Myocyte (in vitro differentiated cells): ENCODE measurements at regions not wholly inside any gene's neighbourhood (a gene's known extent, or its start where the extent isn't known, plus 50 kb on each side); places are given as distances from the start of the nearest gene placed in this dataset.
"Not testable (repeated sequence)": the region's sequence is repeated elsewhere in the genome, so short reads cannot be mapped to it uniquely, and the experiment has no call there.

Source experiments
- DNase-seq: peaks from one replicate; pipeline ENCODE4 v3.0.0-alpha.2; 2012; ENCODE audit warnings: low read depth

GRCh38 chr1:118302145-118302544 lies 117.1 kb upstream of the SPAG17 start:
- peak; percentile 86 for DNase-seq

- DNase-seq, result peak; percentile 72
These were observed 115.8 kb upstream of the SPAG17 start for GRCh38 chr1:118300808-118301207.

DNA sequence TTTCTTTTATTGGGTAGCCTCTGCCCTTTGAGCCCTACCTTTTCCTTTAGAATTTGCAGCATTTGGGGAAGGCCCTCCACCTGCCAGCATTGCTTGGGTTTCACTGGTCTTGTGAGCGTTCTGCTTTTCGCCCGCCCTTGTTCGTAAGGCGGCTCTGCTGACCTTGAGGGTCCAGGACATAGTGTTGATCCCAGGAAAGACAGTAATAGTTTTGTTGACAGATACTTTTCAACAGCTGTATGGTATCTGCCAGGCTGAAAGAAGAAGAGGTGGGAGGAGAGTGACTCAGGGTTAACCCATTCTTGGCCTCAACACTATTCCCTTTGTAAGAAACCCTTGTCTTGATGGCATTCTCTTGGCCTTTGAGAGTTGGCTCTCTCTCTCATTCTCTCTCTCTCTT lies 113.4 kb upstream of the SPAG17 start:
- peak; percentile 90 for DNase-seq

DNA sequence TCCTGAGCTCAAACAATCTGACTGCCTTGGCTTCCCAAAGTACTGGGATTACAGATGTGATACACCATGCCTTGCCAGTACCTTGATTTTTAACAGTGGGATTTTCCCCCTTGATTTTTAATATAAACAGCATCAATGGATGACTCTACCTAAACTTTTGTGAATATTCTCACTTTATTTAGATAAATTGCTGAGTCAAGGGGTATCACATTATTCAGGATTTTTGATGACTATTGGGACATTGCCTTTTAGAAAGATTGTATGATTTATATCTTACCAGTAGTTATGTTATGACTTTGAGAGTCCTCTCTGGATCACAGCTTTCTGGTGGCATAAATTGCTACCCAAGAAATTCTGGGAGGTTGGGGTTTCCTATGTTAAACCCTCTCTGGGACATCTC lies 112.5 kb upstream of the SPAG17 start:
- no peak for DNase-seq

GRCh38 chr1:118294875-118295642 lies 110.0 kb upstream of the SPAG17 start:
- peak; percentile 20 for DNase-seq

DNA sequence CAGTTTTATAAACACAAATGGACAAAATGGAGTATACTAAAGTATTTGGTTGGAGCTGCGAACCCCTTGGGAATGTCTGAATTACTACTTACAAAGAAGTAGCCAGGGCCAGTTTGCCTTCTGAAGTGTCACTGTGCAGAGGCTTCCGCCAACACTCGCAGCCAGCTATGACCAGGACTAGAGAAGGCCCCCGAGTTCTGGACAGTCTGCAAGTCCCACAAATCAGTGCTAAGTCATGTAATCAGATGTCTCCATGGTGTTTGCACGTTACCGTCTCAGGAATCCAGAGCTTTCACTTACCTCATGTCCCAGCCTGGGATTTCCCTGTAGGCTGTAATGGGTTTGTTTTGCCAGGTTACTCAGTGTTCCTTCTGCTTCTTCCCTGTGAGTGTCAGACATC lies 106.6 kb upstream of the SPAG17 start:
- DNase-seq, result no peak

GRCh38 chr1:118290571-118290970 lies 105.5 kb upstream of the SPAG17 start:
- peak; percentile 68 for DNase-seq

GRCh38 chr1:118290046-118290445 lies 105.0 kb upstream of the SPAG17 start:
- peak; percentile 57 for DNase-seq

GRCh38 chr1:118280656-118281055 lies 95.6 kb upstream of the SPAG17 start:
- DNase-seq, result not testable (repeated sequence)

GRCh38 chr1:118275472-118276115 lies 90.6 kb upstream of the SPAG17 start:
- DNase-seq, result no peak

DNA sequence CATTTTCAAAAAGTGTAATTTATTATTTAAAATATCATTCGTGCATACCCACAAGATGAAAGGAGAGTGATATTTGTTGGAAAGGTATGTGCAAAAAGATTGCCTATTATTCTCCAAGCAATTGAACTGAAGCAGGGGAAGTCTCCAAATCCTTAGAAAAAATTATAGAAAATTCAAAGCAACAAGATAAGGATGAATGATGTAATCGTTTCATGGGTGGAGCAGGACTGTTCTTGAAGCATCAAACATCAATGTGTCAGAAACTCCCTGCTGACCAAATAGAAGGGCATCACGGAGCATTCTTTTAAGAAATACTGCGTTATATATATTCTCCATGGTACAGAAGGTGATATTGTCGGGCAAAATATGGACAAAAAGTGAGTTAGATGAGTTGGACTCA lies 87.9 kb upstream of the SPAG17 start:
- no peak for DNase-seq

DNA sequence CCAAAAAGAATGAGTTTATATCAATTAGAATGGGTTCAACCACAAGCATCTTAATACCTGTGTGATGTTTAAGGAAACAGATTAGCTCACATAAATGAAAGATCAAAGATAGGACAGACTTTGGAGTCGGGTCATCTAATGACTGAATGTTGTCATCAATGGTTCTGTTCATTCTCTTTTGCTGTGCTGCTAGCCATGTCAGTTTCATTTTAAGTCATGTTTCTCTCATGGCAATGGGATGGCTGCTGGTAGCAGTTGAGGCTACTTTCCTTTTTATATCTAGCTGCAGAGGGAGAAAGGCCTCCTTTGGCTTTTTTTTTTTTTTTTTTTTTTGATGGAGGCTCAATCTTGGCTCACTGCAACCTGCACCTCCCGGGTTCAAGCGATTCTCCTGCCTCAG lies 86.9 kb upstream of the SPAG17 start:
- no peak for DNase-seq

DNA sequence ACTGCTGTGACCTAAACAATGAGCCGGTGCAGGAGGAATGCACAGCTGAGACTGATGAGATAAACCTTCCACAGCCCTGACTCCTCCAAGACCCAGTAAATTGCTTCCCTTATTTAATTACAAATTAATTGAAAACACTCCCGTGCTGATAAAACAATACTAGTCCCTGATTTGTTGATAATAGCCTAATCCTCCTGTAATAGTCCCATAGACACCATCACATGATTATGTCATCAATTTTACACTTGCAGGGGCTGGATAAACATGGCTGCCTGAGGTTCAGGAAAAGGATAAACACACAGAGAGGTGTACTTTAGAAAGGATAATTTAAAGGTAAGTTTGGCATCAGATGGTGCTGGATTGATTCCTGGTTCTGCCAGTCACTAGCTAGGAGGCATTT lies 84.6 kb upstream of the SPAG17 start:
- no peak for DNase-seq

DNA sequence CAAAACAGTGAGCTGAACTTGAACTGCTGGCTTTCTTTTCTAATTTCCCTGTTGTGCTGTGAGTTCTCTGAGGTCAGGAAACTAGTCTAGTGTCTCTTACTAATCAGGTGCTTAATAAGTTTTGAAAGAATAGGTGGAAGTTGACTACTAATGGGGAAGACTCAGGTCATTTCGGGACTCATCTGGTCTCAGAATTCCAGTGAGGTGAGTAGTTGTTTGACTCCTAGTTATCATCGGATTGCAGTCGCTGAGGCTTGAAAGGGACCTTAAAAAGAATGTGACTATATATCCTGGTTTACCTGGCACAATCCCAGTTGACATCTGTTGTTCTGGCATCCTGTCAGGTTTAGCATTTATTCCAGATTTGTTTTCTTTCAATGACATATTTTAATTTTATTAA lies 81.4 kb upstream of the SPAG17 start:
- no peak for DNase-seq

DNA sequence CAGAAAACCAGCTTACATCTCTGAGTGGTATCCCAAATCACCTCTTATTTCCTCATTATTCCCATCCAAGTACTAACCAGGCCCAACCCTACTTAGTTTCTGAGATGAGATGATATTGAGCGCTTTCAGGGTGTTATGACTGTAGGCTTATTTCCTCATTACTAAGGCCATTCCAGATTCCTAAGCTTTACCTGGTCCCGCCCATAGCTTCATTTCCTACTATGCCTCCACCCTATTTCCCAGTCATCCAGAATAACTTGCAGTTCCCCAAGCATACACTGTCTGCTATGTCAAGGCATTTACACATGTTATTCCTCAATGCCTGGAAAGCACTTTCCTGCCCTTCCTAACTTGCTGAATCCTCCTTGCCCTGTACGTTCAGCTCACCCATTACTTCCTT lies 79.3 kb upstream of the SPAG17 start:
- DNase-seq, result no peak

DNA sequence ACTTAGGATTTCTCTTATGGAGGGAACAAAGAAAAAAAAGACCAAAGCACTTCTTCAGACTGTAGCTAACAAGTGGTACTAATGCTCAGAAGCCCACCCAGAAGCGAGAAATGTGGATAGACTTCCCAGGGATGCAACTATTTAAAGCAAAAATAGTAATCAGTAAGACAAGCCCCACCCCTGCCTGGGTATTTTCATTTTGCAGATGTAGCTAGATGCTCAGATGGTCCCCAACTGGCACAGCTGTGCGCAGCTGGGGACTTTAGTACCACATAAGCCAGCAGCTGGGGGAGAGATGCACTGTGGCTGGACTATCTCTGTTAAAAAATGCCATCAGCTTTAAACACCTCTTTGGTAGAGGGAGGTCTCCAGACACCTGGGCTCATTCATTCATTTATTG lies 77.8 kb upstream of the SPAG17 start:
- no peak for DNase-seq

GRCh38 chr1:118258975-118259374 lies 73.9 kb upstream of the SPAG17 start:
- DNase-seq, result no peak

- no peak for DNase-seq
These were observed 72.9 kb upstream of the SPAG17 start for GRCh38 chr1:118257946-118258345.

GRCh38 chr1:118254491-118255425 lies 69.7 kb upstream of the SPAG17 start:
- peak; percentile 17 for DNase-seq

- peak; percentile 3 for DNase-seq
These were observed 69.0 kb upstream of the SPAG17 start for GRCh38 chr1:118254001-118254400.

DNA sequence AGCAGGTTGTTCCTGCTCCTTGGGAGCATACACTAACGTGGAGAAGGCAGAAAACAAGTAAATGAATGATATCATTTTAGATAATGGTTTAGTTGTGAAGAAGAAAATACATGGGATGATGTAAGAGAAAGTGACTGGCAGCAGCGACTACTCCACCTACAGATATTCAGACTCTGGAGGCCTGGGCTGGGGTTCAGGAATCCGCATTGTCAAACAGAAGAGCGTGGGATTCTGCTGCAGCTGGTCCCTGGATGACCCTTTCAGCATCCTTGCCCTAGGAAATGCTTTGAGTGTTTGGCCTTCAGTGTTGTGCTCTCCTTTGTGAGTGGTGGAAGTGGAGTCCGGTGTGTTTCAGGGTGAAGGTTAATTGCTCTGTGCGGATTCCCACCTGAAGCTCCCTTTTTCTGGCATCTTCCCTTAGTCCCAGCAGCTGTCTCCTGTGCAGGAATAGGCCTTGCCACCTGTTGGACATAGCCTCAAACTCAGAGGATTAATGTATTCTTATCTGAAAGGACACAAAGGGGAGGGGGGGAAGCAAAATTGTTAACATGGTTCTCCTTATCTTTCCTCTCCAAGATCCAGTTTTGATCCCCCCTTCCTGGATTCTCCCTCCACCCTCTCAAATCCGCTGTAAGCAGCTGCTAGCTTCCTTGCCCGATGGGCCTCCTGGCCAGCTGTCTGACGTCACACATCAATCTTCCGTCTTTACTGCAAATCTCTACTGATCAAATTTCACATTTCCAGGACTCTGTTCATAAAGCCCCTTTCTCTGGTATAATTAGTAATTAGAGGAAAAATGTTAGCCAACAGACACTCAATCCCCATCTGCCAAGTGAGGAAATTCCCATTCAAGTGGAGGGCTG lies 68.3 kb upstream of the SPAG17 start:
- DNase-seq, result peak; percentile 22
